GM18498 (cell line): ENCODE measurements at regions not wholly inside any gene's neighbourhood (a gene's known extent, or its start where the extent isn't known, plus 50 kb on each side); places are given as distances from the start of the nearest gene placed in this dataset.
"Not testable (repeated sequence)": the region's sequence is repeated elsewhere in the genome, so short reads cannot be mapped to it uniquely, and the experiment has no call there.

Experiments used
- ATAC-seq: cut with Tn5 transposase; IDR thresholded peaks from one replicate; pipeline ENCODE4 v1.9.1; 2021; ENCODE audit warnings: mild to moderate bottlenecking, moderate library complexity; ENCODE audit not compliant: unreplicated experiment

GRCh38 chr5:16987776-16988175 lies 51.7 kb upstream of the MYO10 start:
- ATAC-seq, result no peak

GRCh38 chr5:16990817-16991520 lies 54.9 kb upstream of the MYO10 start:
- ATAC-seq, result not testable (repeated sequence)

GRCh38 chr5:16992006-16992405 lies 55.9 kb upstream of the MYO10 start:
- no peak for ATAC-seq

- no peak for ATAC-seq
Observed at GRCh38 chr5:16992444-16992843, 56.4 kb upstream of the MYO10 start.

DNA sequence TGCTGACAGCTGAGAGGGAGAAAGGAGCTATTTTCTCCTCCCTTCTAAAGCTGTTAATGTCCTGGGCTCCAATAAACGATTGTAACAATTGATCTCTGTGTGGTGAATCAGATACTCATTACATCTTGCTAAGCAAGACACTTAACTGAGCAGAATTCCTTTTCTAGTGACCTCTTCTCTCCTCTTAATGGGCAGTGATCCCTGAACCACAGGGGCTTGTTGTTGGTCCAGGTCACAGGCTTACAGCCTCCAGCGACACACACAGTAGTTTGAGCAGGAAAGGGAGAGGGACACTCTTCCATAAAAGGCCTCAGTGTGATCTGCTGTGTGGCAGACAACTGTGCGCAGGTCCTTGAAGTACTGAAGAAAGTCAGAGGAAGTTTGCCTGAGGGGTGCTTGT lies 58.5 kb upstream of the MYO10 start:
- no peak for ATAC-seq

- no peak for ATAC-seq
Observed at GRCh38 chr5:16995372-16995771, 59.3 kb upstream of the MYO10 start.

GRCh38 chr5:17000291-17000939 lies 64.3 kb upstream of the MYO10 start:
- ATAC-seq, result no peak

DNA sequence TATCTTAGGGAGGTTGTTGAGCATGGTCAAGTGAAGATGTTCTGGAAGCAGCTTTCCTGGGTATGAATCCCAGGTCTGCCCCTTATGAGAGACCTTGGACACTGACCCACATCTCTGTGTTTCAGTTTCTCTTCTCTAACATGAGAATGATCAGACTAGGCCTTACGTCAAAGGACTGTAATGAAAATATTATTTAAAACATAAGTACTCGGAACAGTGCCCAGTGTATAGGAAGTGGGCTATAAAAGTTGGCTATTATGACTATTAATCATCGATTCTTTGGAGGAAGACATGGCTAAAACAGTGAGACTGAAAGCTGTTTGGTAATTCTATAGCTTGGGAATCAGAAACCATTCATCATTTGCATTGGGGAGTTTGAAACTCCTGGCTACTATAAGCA lies 65.3 kb upstream of the MYO10 start:
- no peak for ATAC-seq

DNA sequence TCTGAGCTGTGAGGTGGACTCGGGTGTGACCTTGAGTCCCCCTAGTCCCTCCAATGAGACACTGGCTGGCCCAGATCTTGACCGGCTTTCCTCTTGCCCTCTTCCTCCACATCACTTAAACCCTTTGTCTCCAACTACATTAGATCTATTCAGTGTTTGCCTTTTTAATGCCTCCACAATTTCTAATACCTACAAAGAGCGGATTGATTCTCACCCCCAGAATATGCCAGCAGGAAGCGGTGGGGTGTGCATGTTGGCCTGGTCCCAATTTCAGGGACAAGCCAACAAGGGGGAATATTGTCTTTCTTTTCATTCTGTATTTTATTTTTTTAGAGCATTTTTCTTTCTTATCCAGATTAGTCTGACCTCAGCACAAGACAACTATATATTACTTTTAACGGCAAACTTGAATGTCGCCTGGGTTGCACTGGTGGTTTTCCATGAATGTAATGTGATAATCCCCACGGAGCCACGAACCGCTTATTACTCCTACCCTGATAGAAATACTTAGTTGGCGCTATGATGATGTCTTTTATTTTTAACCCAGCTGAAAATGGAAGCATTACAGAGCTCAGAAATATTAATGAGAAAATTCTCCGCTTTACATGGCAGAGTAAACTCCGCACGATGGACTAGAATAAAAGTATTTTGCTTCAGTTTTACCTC lies 68.5 kb upstream of the MYO10 start:
- no peak for ATAC-seq

DNA sequence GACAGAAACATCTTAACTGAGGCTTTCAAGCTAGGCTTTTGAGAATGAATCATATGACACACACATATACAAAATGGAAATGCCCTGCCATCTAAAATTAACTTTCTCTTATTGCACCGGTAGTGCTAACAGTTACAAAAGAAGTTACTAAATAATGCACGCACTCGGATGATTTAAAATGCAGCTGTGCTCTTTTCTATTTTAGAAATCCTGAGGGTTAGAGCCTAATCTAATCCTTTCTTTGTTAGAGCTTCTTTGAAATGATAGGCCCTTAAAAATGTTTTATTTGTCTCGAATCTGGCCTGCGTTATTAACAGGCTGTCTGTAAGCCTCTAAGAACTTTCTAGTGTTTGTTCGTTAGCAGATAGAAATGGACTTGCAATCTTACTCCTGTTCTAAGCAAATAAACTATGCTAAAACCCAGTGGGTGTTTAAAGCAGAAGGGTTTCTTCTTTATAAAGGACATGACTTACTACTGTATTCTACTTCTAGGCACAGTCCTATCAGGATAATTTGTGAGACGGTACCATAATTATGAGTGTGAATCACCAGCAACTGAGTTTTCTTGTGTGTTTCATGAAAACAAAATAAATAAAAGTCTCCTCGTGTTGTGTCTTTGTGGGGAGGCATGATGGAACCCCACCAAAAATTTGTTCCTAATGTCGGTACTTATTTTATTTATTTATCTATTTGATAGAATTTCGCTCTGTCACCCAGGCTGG lies 69.2 kb upstream of the MYO10 start:
- ATAC-seq, result no peak

GRCh38 chr5:17012289-17012688 lies 76.2 kb upstream of the MYO10 start:
- no peak for ATAC-seq

- ATAC-seq, result no peak
Observed at GRCh38 chr5:17014686-17015085, 78.6 kb upstream of the MYO10 start.

DNA sequence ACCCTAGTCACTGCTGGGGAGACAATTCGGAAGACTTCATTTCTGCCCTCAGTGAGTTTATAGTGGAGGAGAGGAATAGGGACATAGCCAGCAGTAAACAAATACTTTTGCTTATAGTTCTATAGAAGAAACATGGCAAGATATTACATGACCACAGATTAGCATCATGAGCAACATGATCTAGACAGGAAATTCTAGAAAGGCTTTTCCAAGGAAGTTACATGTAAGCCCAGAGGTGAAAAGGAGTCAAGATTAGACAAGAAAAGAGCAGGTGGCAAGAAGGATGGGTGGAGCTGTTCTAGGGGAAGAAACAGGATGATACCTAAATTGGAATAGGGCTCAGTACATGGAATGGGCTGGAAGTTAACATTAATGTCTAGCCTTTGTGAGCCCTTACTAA lies 82.8 kb upstream of the MYO10 start:
- ATAC-seq, result no peak

- ATAC-seq, result no peak
Observed at GRCh38 chr5:17019324-17019723, 83.2 kb upstream of the MYO10 start.

- no peak for ATAC-seq
Observed at GRCh38 chr5:17020678-17021601, 84.9 kb upstream of the MYO10 start.

- no peak for ATAC-seq
Observed at GRCh38 chr5:17021602-17021932, 85.5 kb upstream of the MYO10 start.

DNA sequence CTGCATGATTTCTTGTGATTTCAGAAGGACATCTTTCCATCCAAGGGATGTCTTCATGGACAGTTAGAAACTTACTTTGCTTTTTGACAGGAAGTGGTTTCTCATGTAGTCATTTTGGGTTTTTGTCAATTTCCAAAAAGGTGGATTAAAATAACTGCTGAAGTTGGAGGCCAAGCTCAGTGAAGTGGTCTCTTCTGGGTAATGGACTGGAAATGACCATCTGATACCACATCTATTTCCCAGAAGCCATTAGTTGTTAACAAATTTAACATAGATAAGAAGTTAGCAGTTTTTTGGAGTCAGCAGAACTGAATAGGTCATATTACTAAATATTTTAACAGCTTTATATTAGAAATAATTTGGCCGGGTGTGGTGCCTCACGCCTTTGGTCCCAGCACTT lies 86.2 kb upstream of the MYO10 start:
- no peak for ATAC-seq

DNA sequence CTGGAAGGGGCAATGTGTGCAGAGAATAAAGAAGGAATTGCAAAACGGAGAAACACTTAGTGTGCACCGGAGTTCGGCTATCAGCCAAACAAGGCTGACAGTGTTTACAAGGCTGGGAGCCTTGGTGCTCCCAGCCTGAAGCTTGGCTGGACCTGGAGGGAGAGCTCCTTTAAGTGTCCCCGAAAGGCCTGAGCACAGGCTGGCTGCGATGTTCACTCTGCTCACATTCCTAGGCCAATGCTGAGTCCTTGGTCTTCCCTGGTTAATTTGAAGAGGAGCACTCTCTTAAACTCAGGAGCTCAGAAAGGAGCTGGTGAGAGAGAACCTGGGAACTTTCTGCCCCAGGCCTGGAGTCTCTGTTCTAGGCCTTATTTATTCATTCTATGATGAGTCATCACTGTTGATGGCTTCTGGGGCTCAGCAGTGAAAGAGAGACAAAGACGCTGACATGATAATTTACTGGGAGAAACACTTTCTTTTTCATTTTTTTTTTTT lies 88.6 kb upstream of the MYO10 start:
- ATAC-seq, result no peak

DNA sequence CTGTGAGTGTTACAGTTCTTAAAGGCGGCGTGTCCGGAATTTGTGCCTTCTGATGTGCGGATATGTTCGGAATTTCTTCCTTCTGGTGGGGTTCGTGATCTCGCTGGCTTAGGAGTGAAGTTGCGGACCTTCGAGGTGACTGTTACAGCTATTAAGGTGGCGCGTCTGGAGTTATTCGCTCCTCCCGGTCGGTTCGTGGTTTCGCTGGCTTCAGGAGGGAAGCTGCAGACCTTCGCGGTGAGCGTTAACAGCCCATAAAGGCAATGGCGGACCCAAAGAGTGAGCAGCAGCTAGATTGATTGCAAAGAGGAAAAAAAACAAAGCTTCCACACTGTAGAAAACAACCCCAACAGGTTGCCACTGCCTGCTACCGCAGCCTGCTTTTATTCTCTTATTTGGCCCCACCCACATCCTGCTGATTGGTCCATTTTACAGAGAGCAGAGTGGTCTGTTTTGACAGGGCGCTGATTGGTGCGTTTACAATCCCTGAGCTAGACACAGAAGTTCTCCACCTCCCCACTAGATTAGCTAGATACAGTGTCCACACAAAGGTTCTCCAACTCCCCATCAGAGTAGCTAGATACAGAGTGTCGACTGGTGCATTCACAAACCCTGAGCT lies 95.7 kb upstream of the MYO10 start:
- not testable (repeated sequence) for ATAC-seq
